ENCODE measurements at regions not wholly inside any gene's neighbourhood (a gene's known extent, or its start where the extent isn't known, plus 50 kb on each side); places are given as distances from the start of the nearest gene placed in this dataset.

DNA sequence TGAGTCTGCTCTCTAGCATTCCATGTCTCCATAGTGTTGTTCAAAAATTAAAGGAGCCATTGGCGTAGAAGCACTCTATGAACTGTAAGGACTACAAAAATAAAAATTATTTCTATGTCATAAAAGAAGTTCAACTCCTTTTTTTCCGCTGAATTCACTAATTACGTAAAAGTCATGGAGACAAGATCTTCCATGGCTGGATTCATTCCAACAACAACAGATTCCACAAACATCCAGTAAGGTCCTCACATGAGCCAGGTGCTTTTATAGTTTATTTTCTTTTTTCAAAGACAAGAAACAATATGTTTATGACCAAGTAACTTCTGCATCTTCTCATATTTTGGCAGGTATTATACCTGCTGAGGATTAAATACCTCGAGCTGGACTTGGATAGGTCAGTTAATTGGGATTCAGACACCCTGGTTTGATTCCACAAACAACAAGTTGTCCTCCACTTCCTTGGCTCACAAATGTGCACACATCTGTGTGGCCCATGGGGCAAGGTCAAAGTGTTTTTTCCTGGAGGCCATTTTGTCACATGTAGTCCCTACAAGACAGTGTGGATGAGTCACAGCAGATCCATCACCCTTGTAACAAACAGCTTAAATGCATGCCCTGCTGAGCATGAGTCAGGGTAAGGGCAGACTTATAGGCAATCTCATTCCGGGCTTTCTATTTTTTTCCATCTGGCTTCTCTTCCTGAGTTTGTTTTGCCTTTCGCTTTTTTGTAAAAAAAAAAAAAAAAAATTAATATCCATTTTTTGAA, 475.6 kb downstream of the COG6 start:
- no peak for TF ChIP-seq SUZ12 (IDR thresholded peaks at IDR 0.05; ENCODE audit: extremely low read depth, insufficient read depth, insufficient read length)
- no peak for TF ChIP-seq YY1 (IDR thresholded peaks at IDR 0.05; ENCODE audit: insufficient read depth, insufficient read length)
